HEK293T (cell line): ENCODE measurements at regions not wholly inside any gene's neighbourhood (a gene's known extent, or its start where the extent isn't known, plus 50 kb on each side); places are given as distances from the start of the nearest gene placed in this dataset.

ENCODE experiments used
- BHLHE40 ChIP-seq: fragments of 450-650 bp; IDR thresholded peaks from 2 replicates; pipeline ENCODE4 v1.6.1; 2016; ENCODE audit warnings: mild to moderate bottlenecking, moderate library complexity, borderline replicate concordance
- ELF4 ChIP-seq: fragments of 450-650 bp; IDR thresholded peaks from 2 replicates; pipeline ENCODE4 v1.6.1; 2017; ENCODE audit warnings: antibody characterized with exemption
- FOXM1 ChIP-seq: fragments of 450-650 bp; IDR thresholded peaks from 2 replicates; pipeline ENCODE4 v1.6.1; 2017; ENCODE audit warnings: mild to moderate bottlenecking, borderline replicate concordance
- L3MBTL2 ChIP-seq: fragments of 450-650 bp; conservative IDR thresholded peaks from 2 replicates; pipeline ENCODE4 v1.6.1; 2016; ENCODE audit warnings: mild to moderate bottlenecking
- LEF1 ChIP-seq: fragments of 450-650 bp; IDR thresholded peaks from 2 replicates; pipeline ENCODE4 v1.6.1; 2017; ENCODE audit warnings: mild to moderate bottlenecking, borderline replicate concordance
- NFRKB ChIP-seq: fragments of 450-650 bp; IDR thresholded peaks from 2 replicates; pipeline ENCODE4 v1.6.1; 2016; ENCODE audit warnings: mild to moderate bottlenecking, moderate library complexity
- SP1 ChIP-seq: fragments of 450-650 bp; IDR thresholded peaks from 2 replicates; pipeline ENCODE4 v1.6.1; 2017
- SUZ12 ChIP-seq: fragments of 450-650 bp; IDR thresholded peaks from 2 replicates; pipeline ENCODE4 v1.6.1; 2016; ENCODE audit warnings: mild to moderate bottlenecking

- TF ChIP-seq SP1 = no peak
- no peak for TF ChIP-seq FOXM1
- TF ChIP-seq NFRKB = no peak
- TF ChIP-seq L3MBTL2 = no peak
- no peak for TF ChIP-seq SUZ12
- TF ChIP-seq LEF1 = no peak
- TF ChIP-seq BHLHE40 = no peak
- no peak for TF ChIP-seq ELF4
These were observed 285.6 kb downstream of the UACA start for GRCh38 chr15:70477750-70478250.
